OCI-LY7 (cell line): ENCODE measurements at regions not wholly inside any gene's neighbourhood (a gene's known extent, or its start where the extent isn't known, plus 50 kb on each side); places are given as distances from the start of the nearest gene placed in this dataset.

Experiments
- BruUV-seq: library from RNA; stranded (reverse); fragments of 400-500 nt; replicated peaks from 2 replicates; lab custom pipeline; 2021; lab: Mats Ljungman, UMichigan
- CTCF ChIA-PET: fragments of 300-600 bp; sonication (Branson Sonifier 250); formaldehyde crosslinking; loops from one replicate; lab custom pipeline; 2022; ENCODE audit warnings: antibody characterized with exemption; ENCODE audit not compliant: unreplicated experiment; lab: Charles Lee
- POLR2A ChIA-PET: fragments of 300-600 bp; sonication (Branson Sonifier 250); formaldehyde crosslinking; loops from one replicate; lab custom pipeline; 2022; ENCODE audit warnings: antibody characterized with exemption; lab: Charles Lee
- DNase-seq: peaks from one replicate; pipeline ENCODE4 v3.0.0-alpha.2; 2015; ENCODE audit warnings: low spot score
- H2AFZ ChIP-seq: fragments of 200-600 bp; sonication (generic), shearing (Covaris generic); 2 replicates; pipeline ENCODE4 v1.6.1; 2014; ENCODE audit warnings: mild to moderate bottlenecking, antibody characterized with exemption, low read length, moderate library complexity
- H3K27ac ChIP-seq: fragments of 200-600 bp; sonication (generic); 2 replicates; pipeline ENCODE4 v1.5.1; 2014; ENCODE audit warnings: mixed run types, low read depth, mild to moderate bottlenecking, moderate library complexity, low read length, inconsistent platforms; ENCODE audit not compliant: poor library complexity, severe bottlenecking
- H3K36me3 ChIP-seq: fragments of 200-600 bp; sonication (generic); 2 replicates; pipeline ENCODE4 v1.6.1; 2014; ENCODE audit warnings: mild to moderate bottlenecking, antibody characterized with exemption, low read length, moderate library complexity, mixed read lengths; ENCODE audit not compliant: insufficient read depth
- H3K4me1 ChIP-seq: fragments of 200-600 bp; sonication (generic); 2 replicates; pipeline ENCODE4 v1.5.1; 2014; ENCODE audit warnings: mild to moderate bottlenecking, low read length; ENCODE audit not compliant: insufficient read depth, poor library complexity, severe bottlenecking
- H3K4me2 ChIP-seq: fragments of 200-600 bp; sonication (generic); 2 replicates; pipeline ENCODE4 v1.6.1; 2014; ENCODE audit warnings: mild to moderate bottlenecking, low read length
- H3K4me3 ChIP-seq: fragments of 200-600 bp; sonication (generic); 2 replicates; pipeline ENCODE4 v1.5.1; 2014; ENCODE audit warnings: mild to moderate bottlenecking, low read depth, low read length; ENCODE audit not compliant: poor library complexity, severe bottlenecking
- H3K79me2 ChIP-seq: fragments of 200-600 bp; sonication (generic); 2 replicates; pipeline ENCODE4 v1.6.1; 2016; ENCODE audit warnings: low read depth, mild to moderate bottlenecking, low read length, moderate library complexity, mixed read lengths; ENCODE audit not compliant: insufficient read depth
- H3K9me2 ChIP-seq: fragments of 200-600 bp; sonication (generic); 2 replicates; pipeline ENCODE4 v1.6.1; 2016; ENCODE audit warnings: mild to moderate bottlenecking, low read length, mixed read lengths; ENCODE audit not compliant: insufficient read depth
- H3K9me3 ChIP-seq: fragments of 200-600 bp; sonication (generic); 2 replicates; pipeline ENCODE4 v1.6.1; 2014; ENCODE audit warnings: mild to moderate bottlenecking, mixed run types, low read length, mixed read lengths
- H4K20me1 ChIP-seq: fragments of 200-600 bp; sonication (generic); 2 replicates; pipeline ENCODE4 v1.6.1; 2014; ENCODE audit warnings: mild to moderate bottlenecking, antibody characterized with exemption, low read length, moderate library complexity, mixed read lengths; ENCODE audit not compliant: insufficient read depth
- CTCF ChIP-seq: fragments of 200-600 bp; sonication (generic); conservative IDR thresholded peaks from 2 replicates; pipeline ENCODE4 v1.5.1; 2014; ENCODE audit warnings: mild to moderate bottlenecking, antibody characterized with exemption, low read length, moderate library complexity, mixed read lengths
- EZH2phosphoT487 ChIP-seq: fragments of 200-600 bp; sonication (generic); IDR thresholded peaks from 2 replicates; pipeline ENCODE4 v1.6.1; 2018; ENCODE audit warnings: low read depth, borderline replicate concordance, mild to moderate bottlenecking, mixed run types, antibody characterized with exemption, low read length, moderate library complexity, mixed read lengths
- intact Hi-C: fragments of 100-400 bp; cut with micrococcal nuclease; formaldehyde crosslinking; loops from one replicate; pipeline ENCODE4 v1.10.0; 2022; ENCODE audit not compliant: unreplicated experiment

DNA sequence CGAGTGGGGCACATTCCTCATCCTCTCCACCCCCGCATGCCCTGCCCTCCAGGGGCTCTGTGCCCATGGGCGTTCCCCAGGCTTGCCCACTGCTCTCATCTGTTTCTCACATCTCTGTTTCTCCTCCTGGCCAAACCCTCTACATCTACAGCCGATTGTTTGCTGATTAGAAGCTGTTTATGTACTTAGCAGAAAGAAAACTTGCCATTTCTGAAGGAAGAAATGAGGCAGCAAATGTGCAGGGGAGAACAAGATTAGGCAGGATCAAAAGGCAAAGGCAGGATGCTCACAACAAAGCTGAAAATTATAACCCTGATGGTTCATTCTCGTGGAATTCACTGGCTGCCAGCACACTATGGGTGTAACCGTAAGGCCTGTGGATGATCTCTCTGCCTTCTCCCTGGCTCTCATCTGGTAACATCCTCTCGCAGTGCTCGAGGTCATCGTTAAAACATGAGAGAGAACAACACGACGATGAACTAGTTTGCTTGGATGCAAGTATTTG is 111.6 kb upstream of the KLF14 start:
- H2AFZ ChIP-seq, result no peak overlapping the region
- peaks cover 19% of the 10 kb centered on the region for H3K4me1 ChIP-seq
- ChIA-PET POLR2A (interaction anchor here (0.6 kb wide), 1 partner anchor 54 kb away, joined by 3 read pairs; no protein-coding TSS in a partner anchor), CTCF (interaction anchor here (0.6 kb wide), 1 partner anchor 408 kb away, joined by 9 read pairs; no protein-coding TSS in a partner anchor)
- no peaks in the 10 kb centered on the region for H3K9me2 ChIP-seq
- no peaks in the 10 kb centered on the region for H3K9me3 ChIP-seq
- no peak overlapping the region for H3K4me2 ChIP-seq
- H3K27ac ChIP-seq, result no peak overlapping the region
- no TSS peak for BruUV-seq
- intact Hi-C loops, result loop anchor here (10.0 kb wide), 1 partner anchor 659 kb away; no protein-coding TSS in a partner anchor
- no peaks in the 10 kb centered on the region for H3K79me2 ChIP-seq
- no peak for TF ChIP-seq CTCF
- TF ChIP-seq EZH2phosphoT487, result no peak
- DNase-seq, result no peak
- H3K4me3 ChIP-seq, result no peak overlapping the region
- H4K20me1 ChIP-seq, result no peaks in the 10 kb centered on the region
- H3K36me3 ChIP-seq, result no peaks in the 10 kb centered on the region

- DNase-seq, result no peak
- no peaks in the 10 kb centered on the region for H3K9me3 ChIP-seq
- no peaks in the 10 kb centered on the region for H3K9me2 ChIP-seq
- H4K20me1 ChIP-seq, result no peaks in the 10 kb centered on the region
- no peak overlapping the region for H3K27ac ChIP-seq
- H3K36me3 ChIP-seq, result no peaks in the 10 kb centered on the region
- no peaks in the 10 kb centered on the region for H3K79me2 ChIP-seq
- ChIA-PET POLR2A (no interaction called here), CTCF (no interaction called here)
- TF ChIP-seq EZH2phosphoT487 (no peak), CTCF (no peak)
- intact Hi-C loops, result loop anchor here (10.0 kb wide), 1 partner anchor 655 kb away; no protein-coding TSS in a partner anchor
- no peaks in the 10 kb centered on the region for H3K4me1 ChIP-seq
- H2AFZ ChIP-seq, result no peak overlapping the region
- no TSS peak for BruUV-seq
- H3K4me2 ChIP-seq, result no peak overlapping the region
- H3K4me3 ChIP-seq, result no peak overlapping the region
Measured at GRCh38 chr7:130849604-130850003, 115.6 kb upstream of the KLF14 start.

GRCh38 chr7:130850956-130851355 is 116.9 kb upstream of the KLF14 start:
- no peaks in the 10 kb centered on the region for H4K20me1 ChIP-seq
- TF ChIP-seq CTCF, result no peak
- no peak for TF ChIP-seq EZH2phosphoT487
- intact Hi-C loops, result no loop called here
- DNase-seq, result no peak
- CTCF ChIA-PET, result no interaction called here
- POLR2A ChIA-PET, result no interaction called here
- BruUV-seq, result no TSS peak
- H3K36me3 ChIP-seq, result peaks cover 3% of the 10 kb centered on the region
- H3K9me2 ChIP-seq, result no peaks in the 10 kb centered on the region
- no peak overlapping the region for H3K4me3 ChIP-seq
- no peak overlapping the region for H3K27ac ChIP-seq
- no peaks in the 10 kb centered on the region for H3K9me3 ChIP-seq
- H3K4me1 ChIP-seq, result no peaks in the 10 kb centered on the region
- H2AFZ ChIP-seq, result no peak overlapping the region
- no peak overlapping the region for H3K4me2 ChIP-seq
- H3K79me2 ChIP-seq, result no peaks in the 10 kb centered on the region
